ENCODE measurements at regions not wholly inside any gene's neighbourhood (a gene's known extent, or its start where the extent isn't known, plus 50 kb on each side); places are given as distances from the start of the nearest gene placed in this dataset.
A peak's percentile ranks its signal among the peaks of the same experiment; 100 is the strongest.

- no CpG with 5 or more reads among the region's 6 CpGs for WGBS (ENCODE audit: extremely low coverage, insufficient coverage, low lambda C conversion rate)
- H3K27me3 ChIP-seq (ENCODE audit: insufficient read depth, low read length, poor library complexity) = no peaks in the 10 kb centered on the region
- no peak overlapping the region for H3K4me2 ChIP-seq (ENCODE audit: low read length)
- peak; percentile 80 for DNase-seq
- no peak overlapping the region for H2AK5ac ChIP-seq (ENCODE audit: low read length)
- H3K4me1 ChIP-seq (ENCODE audit: control insufficient read depth, low read depth, low read length) = no peaks in the 10 kb centered on the region
- no peak overlapping the region for H3K23ac ChIP-seq (ENCODE audit: low read length)
- no peak overlapping the region for H2BK120ac ChIP-seq (ENCODE audit: low read depth, low read length)
- no peak overlapping the region for H3K4ac ChIP-seq (ENCODE audit: low read depth, low read length)
- no peak overlapping the region for H2BK5ac ChIP-seq (ENCODE audit: low read length)
- no peaks in the 10 kb centered on the region for H3K79me2 ChIP-seq (ENCODE audit: control insufficient read depth, insufficient read depth, low read length)
- no peak overlapping the region for H3K27ac ChIP-seq (ENCODE audit: low read depth, low read length)
- H3K18ac ChIP-seq (ENCODE audit: low read length) = no peak overlapping the region
- H3K56ac ChIP-seq (ENCODE audit: low read length) = no peak overlapping the region
- no peaks in the 10 kb centered on the region for H3K36me3 ChIP-seq (ENCODE audit: control insufficient read depth, insufficient read depth, low read length)
- no peak overlapping the region for H3K9ac ChIP-seq (ENCODE audit: low read length)
- no peak overlapping the region for H3K4me3 ChIP-seq (ENCODE audit: low read length)
- no peaks in the 10 kb centered on the region for H3K79me1 ChIP-seq (ENCODE audit: low read length)
- H4K5ac ChIP-seq (ENCODE audit: low read length) = no peak overlapping the region
- H2BK15ac ChIP-seq (replicated peaks; ENCODE audit: low read depth) = no peak overlapping the region
- no peak overlapping the region for H4K8ac ChIP-seq (ENCODE audit: low read depth, low read length)
Observed at GRCh38 chr2:6526093-6526824, 339.4 kb downstream of the CMPK2 start.

DNA sequence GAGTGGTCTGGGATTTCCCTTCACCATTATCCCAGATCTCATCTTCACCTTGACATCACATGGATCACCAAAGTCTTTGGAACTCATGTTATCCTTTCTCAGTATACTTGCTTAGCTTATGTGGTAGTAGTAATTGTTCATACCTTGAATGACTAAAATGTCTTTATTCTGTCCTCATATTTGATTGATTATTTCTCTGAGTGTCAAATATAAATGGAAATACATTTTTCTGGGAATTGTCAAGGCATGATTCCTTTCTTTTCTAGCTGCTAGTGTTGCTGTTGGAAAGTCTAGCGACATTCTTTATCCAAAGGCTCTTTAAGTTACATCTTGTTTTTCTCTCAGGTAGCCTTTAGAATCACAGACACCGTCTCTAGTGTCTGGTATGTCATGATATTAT is 334.4 kb downstream of the CMPK2 start:
- no peak overlapping the region for H2AK5ac ChIP-seq (ENCODE audit: low read length)
- H4K5ac ChIP-seq (ENCODE audit: low read length) = no peak overlapping the region
- no peak overlapping the region for H3K56ac ChIP-seq (ENCODE audit: low read length)
- no peak overlapping the region for H2BK5ac ChIP-seq (ENCODE audit: low read length)
- H3K23ac ChIP-seq (ENCODE audit: low read length) = no peak overlapping the region
- no peak overlapping the region for H3K18ac ChIP-seq (ENCODE audit: low read length)
- no peak overlapping the region for H2BK120ac ChIP-seq (ENCODE audit: low read depth, low read length)
- no peaks in the 10 kb centered on the region for H3K27me3 ChIP-seq (ENCODE audit: insufficient read depth, low read length, poor library complexity)
- no CpG with 5 or more reads among the region's 2 CpGs for WGBS (ENCODE audit: extremely low coverage, insufficient coverage, low lambda C conversion rate)
- DNase-seq = no peak
- no peak overlapping the region for H3K27ac ChIP-seq (ENCODE audit: low read depth, low read length)
- no peak overlapping the region for H3K4me3 ChIP-seq (ENCODE audit: low read length)
- H3K4me1 ChIP-seq (ENCODE audit: control insufficient read depth, low read depth, low read length) = peaks cover 4% of the 10 kb centered on the region
- H3K79me1 ChIP-seq (ENCODE audit: low read length) = no peaks in the 10 kb centered on the region
- no peak overlapping the region for H3K9ac ChIP-seq (ENCODE audit: low read length)
- no peak overlapping the region for H3K4me2 ChIP-seq (ENCODE audit: low read length)
- no peaks in the 10 kb centered on the region for H3K79me2 ChIP-seq (ENCODE audit: control insufficient read depth, insufficient read depth, low read length)
- H3K4ac ChIP-seq (ENCODE audit: low read depth, low read length) = no peak overlapping the region
- no peak overlapping the region for H2BK15ac ChIP-seq (replicated peaks; ENCODE audit: low read depth)
- H3K36me3 ChIP-seq (ENCODE audit: control insufficient read depth, insufficient read depth, low read length) = no peaks in the 10 kb centered on the region
- H4K8ac ChIP-seq (ENCODE audit: low read depth, low read length) = no peak overlapping the region

- Histone ChIP-seq H4K5ac (ENCODE audit: low read length) (no peak overlapping the region), H3K4ac (ENCODE audit: low read depth, low read length) (no peak overlapping the region), H3K4me1 (ENCODE audit: control insufficient read depth, low read depth, low read length) (peaks cover 4% of the 10 kb centered on the region), H3K4me2 (ENCODE audit: low read length) (no peak overlapping the region), H3K18ac (ENCODE audit: low read length) (no peak overlapping the region), H3K23ac (ENCODE audit: low read length) (no peak overlapping the region), H3K56ac (ENCODE audit: low read length) (peak overlapping the region; percentile 44), H2AK5ac (ENCODE audit: low read length) (no peak overlapping the region), H3K79me1 (ENCODE audit: low read length) (no peaks in the 10 kb centered on the region), H3K27me3 (ENCODE audit: insufficient read depth, low read length, poor library complexity) (no peaks in the 10 kb centered on the region), H3K27ac (ENCODE audit: low read depth, low read length) (no peak overlapping the region), H3K79me2 (ENCODE audit: control insufficient read depth, insufficient read depth, low read length) (no peaks in the 10 kb centered on the region), H4K8ac (ENCODE audit: low read depth, low read length) (no peak overlapping the region), H3K4me3 (ENCODE audit: low read length) (no peak overlapping the region), H3K36me3 (ENCODE audit: control insufficient read depth, insufficient read depth, low read length) (no peaks in the 10 kb centered on the region), H3K9ac (ENCODE audit: low read length) (no peak overlapping the region), H2BK5ac (ENCODE audit: low read length) (peak overlapping the region; percentile 69), H2BK120ac (ENCODE audit: low read depth, low read length) (no peak overlapping the region), H2BK15ac (replicated peaks; ENCODE audit: low read depth) (no peak overlapping the region)
- WGBS (ENCODE audit: extremely low coverage, insufficient coverage, low lambda C conversion rate) = no CpG with 5 or more reads among the region's 10 CpGs
- DNase-seq = peak; percentile 52
Observed at GRCh38 chr2:6535572-6535971, 330.1 kb downstream of the CMPK2 start.

- Histone ChIP-seq H3K18ac (ENCODE audit: low read length) (no peak overlapping the region), H3K9ac (ENCODE audit: low read length) (no peak overlapping the region), H4K8ac (ENCODE audit: low read depth, low read length) (no peak overlapping the region), H2AK5ac (ENCODE audit: low read length) (no peak overlapping the region), H3K4me1 (ENCODE audit: control insufficient read depth, low read depth, low read length) (peaks cover 4% of the 10 kb centered on the region), H3K4ac (ENCODE audit: low read depth, low read length) (no peak overlapping the region), H3K79me2 (ENCODE audit: control insufficient read depth, insufficient read depth, low read length) (no peaks in the 10 kb centered on the region), H3K27ac (ENCODE audit: low read depth, low read length) (no peak overlapping the region), H3K56ac (ENCODE audit: low read length) (no peak overlapping the region), H2BK15ac (replicated peaks; ENCODE audit: low read depth) (no peak overlapping the region), H3K4me3 (ENCODE audit: low read length) (no peak overlapping the region), H2BK120ac (ENCODE audit: low read depth, low read length) (no peak overlapping the region), H2BK5ac (ENCODE audit: low read length) (no peak overlapping the region), H3K36me3 (ENCODE audit: control insufficient read depth, insufficient read depth, low read length) (no peaks in the 10 kb centered on the region), H3K79me1 (ENCODE audit: low read length) (no peaks in the 10 kb centered on the region), H4K5ac (ENCODE audit: low read length) (no peak overlapping the region), H3K23ac (ENCODE audit: low read length) (no peak overlapping the region), H3K27me3 (ENCODE audit: insufficient read depth, low read length, poor library complexity) (no peaks in the 10 kb centered on the region), H3K4me2 (ENCODE audit: low read length) (no peak overlapping the region)
- DNase-seq = no peak
- WGBS (ENCODE audit: extremely low coverage, insufficient coverage, low lambda C conversion rate) = no CpG with 5 or more reads among the region's 2 CpGs
Observed at GRCh38 chr2:6538607-6539006, 327.1 kb downstream of the CMPK2 start.

DNA sequence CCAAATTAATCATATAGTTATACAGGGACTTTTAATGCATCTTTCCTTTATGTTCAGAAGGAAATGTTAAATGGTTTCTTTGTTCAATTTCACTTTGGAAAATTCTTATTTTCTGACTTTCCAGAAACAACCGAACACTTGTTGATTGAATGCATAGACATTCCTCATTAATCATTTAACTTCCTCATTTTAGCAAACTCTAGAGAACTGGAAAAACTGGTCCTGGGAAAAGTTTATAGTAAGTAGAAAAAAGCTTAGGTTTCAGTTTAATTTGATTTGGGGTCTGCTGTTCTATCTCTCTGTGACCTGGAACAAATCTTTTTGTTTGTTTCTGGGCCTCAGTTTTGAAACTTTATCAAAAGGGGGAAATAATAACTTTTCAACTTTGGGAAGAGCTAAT is 320.4 kb downstream of the CMPK2 start:
- Histone ChIP-seq H3K4me2 (ENCODE audit: low read length) (no peak overlapping the region), H2BK5ac (ENCODE audit: low read length) (no peak overlapping the region), H3K9ac (ENCODE audit: low read length) (no peak overlapping the region), H2AK5ac (ENCODE audit: low read length) (no peak overlapping the region), H4K5ac (ENCODE audit: low read length) (no peak overlapping the region), H3K23ac (ENCODE audit: low read length) (no peak overlapping the region), H3K4me3 (ENCODE audit: low read length) (no peak overlapping the region), H2BK15ac (replicated peaks; ENCODE audit: low read depth) (no peak overlapping the region), H4K8ac (ENCODE audit: low read depth, low read length) (no peak overlapping the region), H3K4ac (ENCODE audit: low read depth, low read length) (no peak overlapping the region), H2BK120ac (ENCODE audit: low read depth, low read length) (no peak overlapping the region), H3K18ac (ENCODE audit: low read length) (no peak overlapping the region), H3K56ac (ENCODE audit: low read length) (no peak overlapping the region), H3K79me1 (ENCODE audit: low read length) (no peaks in the 10 kb centered on the region), H3K27ac (ENCODE audit: low read depth, low read length) (no peak overlapping the region), H3K79me2 (ENCODE audit: control insufficient read depth, insufficient read depth, low read length) (no peaks in the 10 kb centered on the region), H3K36me3 (ENCODE audit: control insufficient read depth, insufficient read depth, low read length) (no peaks in the 10 kb centered on the region), H3K4me1 (ENCODE audit: control insufficient read depth, low read depth, low read length) (no peaks in the 10 kb centered on the region), H3K27me3 (ENCODE audit: insufficient read depth, low read length, poor library complexity) (no peaks in the 10 kb centered on the region)
- no peak for DNase-seq
- no CpG with 5 or more reads among the region's 1 CpG for WGBS (ENCODE audit: extremely low coverage, insufficient coverage, low lambda C conversion rate)

- Histone ChIP-seq H3K4me2 (ENCODE audit: low read length) (no peak overlapping the region), H4K8ac (ENCODE audit: low read depth, low read length) (no peak overlapping the region), H3K23ac (ENCODE audit: low read length) (no peak overlapping the region), H2BK15ac (replicated peaks; ENCODE audit: low read depth) (no peak overlapping the region), H3K27ac (ENCODE audit: low read depth, low read length) (no peak overlapping the region), H2AK5ac (ENCODE audit: low read length) (no peak overlapping the region), H3K9ac (ENCODE audit: low read length) (no peak overlapping the region), H3K56ac (ENCODE audit: low read length) (no peak overlapping the region), H2BK5ac (ENCODE audit: low read length) (no peak overlapping the region), H3K4ac (ENCODE audit: low read depth, low read length) (no peak overlapping the region), H3K18ac (ENCODE audit: low read length) (no peak overlapping the region), H4K5ac (ENCODE audit: low read length) (no peak overlapping the region), H3K4me1 (ENCODE audit: control insufficient read depth, low read depth, low read length) (no peaks in the 10 kb centered on the region), H3K79me2 (ENCODE audit: control insufficient read depth, insufficient read depth, low read length) (no peaks in the 10 kb centered on the region), H3K4me3 (ENCODE audit: low read length) (no peak overlapping the region), H2BK120ac (ENCODE audit: low read depth, low read length) (no peak overlapping the region), H3K36me3 (ENCODE audit: control insufficient read depth, insufficient read depth, low read length) (no peaks in the 10 kb centered on the region), H3K27me3 (ENCODE audit: insufficient read depth, low read length, poor library complexity) (no peaks in the 10 kb centered on the region), H3K79me1 (ENCODE audit: low read length) (no peaks in the 10 kb centered on the region)
- no CpG with 5 or more reads among the region's 4 CpGs for WGBS (ENCODE audit: extremely low coverage, insufficient coverage, low lambda C conversion rate)
- DNase-seq = no peak
Observed at GRCh38 chr2:6545795-6546194, 319.9 kb downstream of the CMPK2 start.

Measured in mesendoderm (in vitro differentiated cells).